Brain pericyte (primary cell): ENCODE measurements at regions not wholly inside any gene's neighbourhood (a gene's known extent, or its start where the extent isn't known, plus 50 kb on each side); places are given as distances from the start of the nearest gene placed in this dataset.
"Not testable (repeated sequence)": the region's sequence is repeated elsewhere in the genome, so short reads cannot be mapped to it uniquely, and the experiment has no call there.

Source experiments
- DNase-seq: peaks from one replicate; pipeline ENCODE4 v3.0.0-alpha.2; 2012; ENCODE audit warnings: low read depth, low spot score

- DNase-seq, result not testable (repeated sequence)
These were observed 1633.3 kb downstream of the CDH8 start for GRCh38 chr16:60402941-60403340.

GRCh38 chr16:60392380-60392779, 1643.9 kb downstream of the CDH8 start:
- no peak for DNase-seq

- DNase-seq, result no peak
These were observed 1637.5 kb upstream of the GOT2 start for GRCh38 chr16:60371591-60371990.

- no peak for DNase-seq
These were observed 1633.6 kb upstream of the GOT2 start for GRCh38 chr16:60367739-60368138.

- DNase-seq, result no peak
These were observed 1629.5 kb upstream of the GOT2 start for GRCh38 chr16:60363566-60363965.

GRCh38 chr16:60359866-60360265, 1625.8 kb upstream of the GOT2 start:
- not testable (repeated sequence) for DNase-seq

GRCh38 chr16:60359412-60359811, 1625.3 kb upstream of the GOT2 start:
- not testable (repeated sequence) for DNase-seq

GRCh38 chr16:60357876-60358522, 1623.9 kb upstream of the GOT2 start:
- not testable (repeated sequence) for DNase-seq

GRCh38 chr16:60346256-60346655, 1612.1 kb upstream of the GOT2 start:
- no peak for DNase-seq

GRCh38 chr16:60337671-60338070, 1603.6 kb upstream of the GOT2 start:
- no peak for DNase-seq

- DNase-seq, result no peak
These were observed 1597.1 kb upstream of the GOT2 start for GRCh38 chr16:60331168-60331567.

GRCh38 chr16:60329108-60329507, 1595.0 kb upstream of the GOT2 start:
- DNase-seq, result no peak

GRCh38 chr16:60328152-60328551, 1594.0 kb upstream of the GOT2 start:
- DNase-seq, result no peak

GRCh38 chr16:60318486-60318885, 1584.4 kb upstream of the GOT2 start:
- no peak for DNase-seq

GRCh38 chr16:60310846-60311445, 1576.8 kb upstream of the GOT2 start:
- DNase-seq, result no peak

- no peak for DNase-seq
These were observed 1570.6 kb upstream of the GOT2 start for GRCh38 chr16:60304720-60305119.

- DNase-seq, result no peak
These were observed 1570.0 kb upstream of the GOT2 start for GRCh38 chr16:60304066-60304465.

- DNase-seq, result no peak
These were observed 1568.6 kb upstream of the GOT2 start for GRCh38 chr16:60302676-60303075.

- DNase-seq, result no peak
These were observed 1568.1 kb upstream of the GOT2 start for GRCh38 chr16:60302261-60302660.

GRCh38 chr16:60299241-60299776, 1565.2 kb upstream of the GOT2 start:
- DNase-seq, result no peak

GRCh38 chr16:60295451-60295850, 1561.3 kb upstream of the GOT2 start:
- no peak for DNase-seq

- DNase-seq, result no peak
These were observed 1551.7 kb upstream of the GOT2 start for GRCh38 chr16:60285794-60286193.

GRCh38 chr16:60279061-60279665, 1545.0 kb upstream of the GOT2 start:
- no peak for DNase-seq
